NCI-H1417 (cell line): ENCODE measurements at regions not wholly inside any gene's neighbourhood (a gene's known extent, or its start where the extent isn't known, plus 50 kb on each side); places are given as distances from the start of the nearest gene placed in this dataset.
"Not testable (repeated sequence)": the region's sequence is repeated elsewhere in the genome, so short reads cannot be mapped to it uniquely, and the experiment has no call there.

Source experiments
- DNase-seq, 3 experiments: peaks; one replicate each; lab custom pipeline; 2025; lab: John Stamatoyannopoulos, UW

DNA sequence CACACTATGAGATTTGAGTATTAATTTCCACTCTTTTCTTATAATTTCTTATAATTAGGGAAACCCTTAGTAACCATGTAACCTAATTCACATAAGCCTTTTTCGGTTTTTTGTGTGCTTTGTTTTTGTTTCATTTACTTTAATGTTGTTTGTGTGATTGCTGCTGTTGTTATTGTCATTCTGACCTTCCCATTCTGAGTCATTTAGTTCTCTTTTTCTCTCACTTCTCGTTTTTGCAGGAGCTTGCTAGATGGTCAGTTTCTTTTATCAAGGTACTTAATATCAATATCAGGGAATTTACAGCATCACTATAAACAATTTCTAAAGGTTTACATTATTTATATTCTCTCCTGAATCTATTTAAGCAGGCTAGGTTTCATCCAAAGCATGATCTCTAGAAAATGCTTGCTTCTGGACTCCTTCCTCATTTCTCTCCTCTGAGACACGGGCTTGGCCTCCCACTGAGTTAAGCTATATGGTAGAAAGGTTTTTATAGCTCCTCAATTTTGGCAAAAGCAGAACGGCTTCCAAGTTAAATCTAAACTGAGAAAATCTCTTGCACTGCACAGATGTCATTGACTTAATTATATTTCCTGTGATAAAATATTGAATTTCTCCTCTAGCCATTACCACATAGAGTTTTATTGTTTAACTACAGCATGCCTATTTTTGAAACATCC is 534.2 kb downstream of the NSUN3 start:
- no peak for DNase-seq

- DNase-seq = no peak
Measured at GRCh38 chr3:94607778-94608177, 544.9 kb downstream of the NSUN3 start.

DNA sequence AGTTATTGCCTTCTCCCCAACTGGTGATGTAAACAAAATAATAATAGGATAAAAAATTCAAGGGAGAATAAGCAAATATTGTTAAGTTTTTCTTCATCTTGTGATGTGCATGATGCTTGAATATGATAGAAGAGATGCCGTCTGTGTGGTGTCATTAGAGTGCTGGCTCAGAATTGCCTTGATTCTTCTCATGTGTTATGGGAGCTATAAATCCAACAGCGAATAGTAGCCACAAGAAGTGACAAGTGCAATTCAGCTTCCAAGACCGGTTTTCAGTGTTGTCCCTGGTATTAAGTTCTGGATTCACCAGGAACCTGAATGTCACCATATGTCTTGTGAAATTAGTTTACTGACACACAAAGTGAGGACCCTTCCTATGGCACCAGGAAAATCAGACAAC is 547.0 kb downstream of the NSUN3 start:
- no peak for DNase-seq

GRCh38 chr3:94611596-94611995 is 548.7 kb downstream of the NSUN3 start:
- DNase-seq = no peak

GRCh38 chr3:94612631-94613030 is 549.8 kb downstream of the NSUN3 start:
- peak in 2 of 3 experiments; percentile 19 to 38 for DNase-seq

- DNase-seq = no peak
Measured at GRCh38 chr3:94614192-94614591, 551.3 kb downstream of the NSUN3 start.

DNA sequence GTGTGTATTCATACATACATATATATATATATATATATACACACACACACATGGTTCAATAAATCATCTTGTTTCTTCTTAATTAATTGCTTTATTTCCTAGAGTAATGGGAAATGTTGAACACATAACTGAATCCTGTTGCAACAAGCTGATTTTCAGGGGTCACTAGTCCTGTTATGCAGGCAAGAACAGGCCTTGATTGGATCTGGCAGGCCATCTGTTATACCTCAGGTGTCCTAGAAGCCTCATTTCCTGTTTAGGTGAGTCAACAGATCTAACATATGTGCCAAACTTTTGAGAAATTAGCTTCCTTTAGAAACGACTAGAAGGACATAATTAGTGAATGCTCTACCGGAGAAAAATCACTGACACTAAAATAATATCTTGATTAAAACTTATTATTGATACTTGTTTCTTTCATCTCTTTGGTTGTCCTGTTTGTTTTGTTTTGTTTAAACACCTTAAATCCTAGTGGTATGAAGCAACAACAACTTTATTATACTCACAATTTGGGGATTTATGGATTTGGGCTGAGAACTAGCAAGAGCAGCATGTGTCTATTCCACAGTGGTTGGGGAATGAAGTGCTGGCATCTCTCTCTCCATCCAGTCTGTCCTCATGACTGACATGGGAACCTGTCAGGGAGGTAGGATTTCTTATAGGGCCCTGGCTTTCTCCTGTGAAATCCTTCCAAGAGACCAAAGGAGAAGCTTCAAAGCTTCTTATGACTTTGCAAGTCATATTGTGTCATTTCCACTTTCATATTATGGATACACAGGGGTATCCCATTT is 552.6 kb downstream of the NSUN3 start:
- DNase-seq = peak in 2 of 3 experiments; percentile 1 to 3

- no peak for DNase-seq
Measured at GRCh38 chr3:94616833-94617232, 554.0 kb downstream of the NSUN3 start.

- no peak for DNase-seq
Measured at GRCh38 chr3:94617312-94617711, 554.5 kb downstream of the NSUN3 start.

DNA sequence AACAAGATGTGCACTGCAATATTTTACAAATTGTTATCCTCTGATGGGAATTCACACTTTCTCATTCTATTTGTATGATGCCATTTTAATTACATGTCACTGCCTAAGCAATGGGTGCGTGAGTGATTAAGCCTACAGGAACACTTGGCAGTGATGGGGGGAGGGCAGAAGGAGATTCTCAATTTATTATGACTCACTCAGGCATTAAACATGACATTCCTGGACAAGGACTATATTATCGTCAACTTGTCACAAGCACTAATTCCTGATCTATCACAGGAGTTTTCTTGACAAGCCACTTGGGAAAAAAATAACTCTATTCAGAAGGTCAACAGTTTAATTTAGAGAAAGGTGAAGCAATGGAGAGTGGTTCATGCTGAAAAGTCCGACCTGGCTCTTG is 556.8 kb downstream of the NSUN3 start:
- no peak for DNase-seq

DNA sequence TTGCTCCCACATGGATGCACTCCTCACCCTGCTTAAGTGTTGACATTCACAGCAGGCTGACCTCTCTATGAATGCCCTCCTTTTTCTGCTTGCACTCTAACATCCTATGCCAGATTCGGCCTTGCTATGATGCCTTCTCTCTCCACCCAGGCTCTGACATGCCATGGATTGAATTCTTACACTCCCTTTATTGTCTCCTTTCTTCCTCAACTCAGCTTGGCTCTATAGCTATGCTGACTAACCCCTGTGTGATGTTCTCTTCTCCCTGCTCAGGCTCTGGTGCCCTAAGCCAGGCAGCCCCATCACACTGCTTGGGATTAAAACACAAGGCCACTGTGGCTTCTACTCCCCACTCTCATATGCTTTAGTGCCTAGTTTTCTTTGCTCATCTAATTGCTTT is 563.7 kb downstream of the NSUN3 start:
- peak in 1 of 3 experiments; percentile 12 for DNase-seq

DNA sequence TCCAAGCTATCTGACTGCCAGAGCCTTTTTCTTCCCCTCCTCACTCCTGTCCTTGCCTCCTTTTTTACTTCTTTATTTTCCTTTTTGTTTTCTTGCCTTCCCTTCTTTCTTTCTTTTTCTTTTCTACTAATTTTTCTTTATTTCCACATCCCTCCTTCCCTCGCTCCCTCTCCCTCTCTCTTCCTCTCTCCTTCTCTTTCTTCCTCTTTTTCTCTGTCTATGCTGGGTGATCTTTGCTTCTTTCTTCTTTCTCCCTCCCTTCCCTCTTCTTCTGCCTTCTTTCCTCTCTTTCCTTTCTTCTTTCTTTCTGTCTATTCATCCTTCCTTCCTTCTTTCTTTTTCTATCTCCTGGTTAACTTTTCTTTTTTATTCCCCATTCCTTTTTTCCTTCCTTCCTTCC is 564.8 kb downstream of the NSUN3 start:
- DNase-seq = no peak

DNA sequence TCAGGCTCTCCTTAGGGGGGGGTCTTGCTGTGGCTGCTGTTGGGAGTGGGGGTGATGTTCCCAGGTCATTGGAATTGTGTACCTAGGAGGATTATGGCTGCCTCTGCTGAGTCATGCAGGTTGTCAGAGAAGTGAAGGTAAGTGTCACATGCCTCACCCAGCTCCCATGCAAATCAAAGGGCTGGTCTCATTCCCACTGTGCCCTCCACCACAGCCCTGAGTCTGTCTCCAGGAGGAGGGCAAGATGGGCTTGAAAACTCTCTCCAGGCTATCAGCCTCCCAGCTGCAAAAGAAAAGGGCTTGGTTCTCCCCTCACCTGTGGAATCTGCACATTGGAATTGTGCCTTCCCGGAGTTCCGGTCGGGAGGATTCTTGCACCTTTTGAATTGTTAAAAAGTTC is 580.5 kb downstream of the NSUN3 start:
- DNase-seq = no peak

- DNase-seq = no peak
Measured at GRCh38 chr3:94645790-94646189, 582.9 kb downstream of the NSUN3 start.

DNA sequence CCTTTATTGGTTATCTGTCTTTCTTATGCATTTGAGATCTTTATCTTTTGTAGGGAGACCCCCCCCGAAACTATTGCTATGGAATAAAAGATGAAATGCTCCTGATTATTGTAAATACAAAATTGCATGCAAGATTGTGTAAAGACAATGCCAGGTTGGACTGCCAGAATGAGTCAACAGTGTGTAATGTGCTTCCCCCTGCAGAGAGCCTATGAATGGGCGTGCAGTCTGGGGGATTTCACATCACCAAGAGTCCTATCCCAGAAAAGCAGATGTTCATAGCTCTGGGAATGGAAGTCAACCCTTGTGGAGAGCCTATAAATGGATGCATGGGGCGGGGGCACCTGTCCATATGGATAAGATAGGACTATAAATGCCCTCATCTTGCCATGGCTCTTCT is 584.3 kb downstream of the NSUN3 start:
- DNase-seq = no peak

- not testable (repeated sequence) for DNase-seq
Measured at GRCh38 chr3:94648270-94649180, 585.7 kb downstream of the NSUN3 start.

DNA sequence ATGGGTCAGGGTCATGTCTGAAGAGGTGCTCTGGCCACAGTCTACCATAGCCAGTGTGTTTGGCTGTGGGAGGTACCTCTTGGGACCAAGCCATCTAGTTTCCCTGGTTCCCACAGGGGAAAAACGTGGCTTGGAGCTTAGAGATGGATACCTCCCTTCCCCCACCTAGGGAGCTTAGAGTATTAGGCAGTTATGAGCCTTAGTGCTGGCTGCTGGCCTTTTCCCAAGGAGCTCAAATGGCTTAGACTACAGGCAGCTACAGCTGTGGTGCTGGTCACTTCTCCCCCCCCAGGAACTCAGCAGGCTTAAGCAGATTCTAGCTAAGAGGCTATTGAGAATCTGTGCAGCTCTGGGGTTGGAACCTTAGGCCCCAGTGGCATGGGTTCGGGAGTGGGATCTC is 591.2 kb downstream of the NSUN3 start:
- DNase-seq = no peak

- no peak for DNase-seq
Measured at GRCh38 chr3:94665922-94666321, 603.1 kb downstream of the NSUN3 start.

GRCh38 chr3:94671078-94671477 is 608.2 kb downstream of the NSUN3 start:
- no peak for DNase-seq

DNA sequence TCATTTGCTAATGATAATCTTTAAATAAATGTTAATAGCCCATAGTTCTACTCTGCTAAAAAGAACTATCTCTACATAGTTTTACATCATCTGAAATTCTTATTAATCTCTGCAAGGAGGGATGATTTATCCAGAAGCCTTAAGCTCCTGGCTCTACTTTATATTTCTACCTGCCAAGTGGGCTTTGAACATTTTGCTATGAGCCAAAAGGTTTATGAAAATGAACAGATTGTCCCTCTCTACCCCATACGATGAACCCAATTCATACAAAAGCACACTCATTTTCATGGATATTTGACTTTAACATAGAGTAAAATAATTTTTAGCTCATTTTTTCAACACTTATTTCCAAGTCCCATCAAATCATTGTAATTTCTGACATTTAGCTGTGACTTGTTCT is 611.0 kb downstream of the NSUN3 start:
- no peak for DNase-seq

DNA sequence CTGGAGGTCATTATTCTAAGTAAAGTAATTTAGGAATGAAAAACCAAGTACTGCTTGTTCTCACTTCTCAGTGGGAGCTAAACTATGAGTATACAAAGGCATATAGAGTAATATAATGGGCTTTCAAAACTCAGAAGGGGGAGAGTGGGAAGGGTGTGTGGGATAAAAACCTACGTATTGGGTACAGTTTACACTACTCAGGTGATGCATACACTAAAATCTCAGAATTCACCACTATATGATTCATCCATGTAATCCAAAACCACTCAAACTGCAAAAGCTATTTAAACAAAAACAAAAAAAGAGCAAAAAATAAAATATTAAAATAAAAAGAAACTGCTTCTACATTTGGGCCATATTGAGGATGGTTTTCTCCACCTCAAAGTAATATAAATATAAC is 623.3 kb downstream of the NSUN3 start:
- DNase-seq = no peak

GRCh38 chr3:94693997-94694640 is 631.3 kb downstream of the NSUN3 start:
- DNase-seq = no peak
